ENCODE measurements at regions not wholly inside any gene's neighbourhood (a gene's known extent, or its start where the extent isn't known, plus 50 kb on each side); places are given as distances from the start of the nearest gene placed in this dataset.
"Not testable (repeated sequence)": the region's sequence is repeated elsewhere in the genome, so short reads cannot be mapped to it uniquely, and the experiment has no call there.

- Histone ChIP-seq H3K9me3 (no peaks in the 10 kb centered on the region), H3K4me1 (no peaks in the 10 kb centered on the region), H3K4me3 (ENCODE audit: low read depth, low read length) (no peak overlapping the region), H3K27me3 (no peaks in the 10 kb centered on the region), H3K36me3 (no peaks in the 10 kb centered on the region)
- no peak for DNase-seq
- no peak for TF ChIP-seq CTCF (IDR thresholded peaks at IDR 0.05; ENCODE audit: low read depth, low read length)
Observed at GRCh38 chr4:179344861-179345260, 1902.6 kb upstream of the AGA start.

GRCh38 chr4:179352221-179352620 is 1910.0 kb upstream of the AGA start:
- Histone ChIP-seq H3K4me3 (ENCODE audit: low read depth, low read length) (no peak overlapping the region), H3K9me3 (no peaks in the 10 kb centered on the region), H3K4me1 (no peaks in the 10 kb centered on the region), H3K36me3 (no peaks in the 10 kb centered on the region), H3K27me3 (no peaks in the 10 kb centered on the region)
- DNase-seq: no peak
- no peak for TF ChIP-seq CTCF (IDR thresholded peaks at IDR 0.05; ENCODE audit: low read depth, low read length)

- Histone ChIP-seq H3K4me1 (no peaks in the 10 kb centered on the region), H3K9me3 (no peaks in the 10 kb centered on the region), H3K36me3 (no peaks in the 10 kb centered on the region), H3K27me3 (no peaks in the 10 kb centered on the region), H3K4me3 (ENCODE audit: low read depth, low read length) (no peak overlapping the region)
- no peak for DNase-seq
- no peak for TF ChIP-seq CTCF (IDR thresholded peaks at IDR 0.05; ENCODE audit: low read depth, low read length)
Observed at GRCh38 chr4:179353786-179354185, 1911.5 kb upstream of the AGA start.

GRCh38 chr4:179361978-179362486 is 1919.8 kb upstream of the AGA start:
- TF ChIP-seq CTCF (IDR thresholded peaks at IDR 0.05; ENCODE audit: low read depth, low read length): no peak
- no peak for DNase-seq
- Histone ChIP-seq H3K27me3 (no peaks in the 10 kb centered on the region), H3K4me3 (ENCODE audit: low read depth, low read length) (no peak overlapping the region), H3K4me1 (no peaks in the 10 kb centered on the region), H3K36me3 (no peaks in the 10 kb centered on the region), H3K9me3 (no peaks in the 10 kb centered on the region)

- not testable (repeated sequence) for H3K27me3 ChIP-seq
Observed at GRCh38 chr4:179365932-179366331, 1923.7 kb upstream of the AGA start.

GRCh38 chr4:179372242-179372641 is 1930.0 kb upstream of the AGA start:
- Histone ChIP-seq H3K4me3 (ENCODE audit: low read depth, low read length) (no peak overlapping the region), H3K36me3 (no peaks in the 10 kb centered on the region), H3K9me3 (no peaks in the 10 kb centered on the region), H3K4me1 (no peaks in the 10 kb centered on the region), H3K27me3 (no peaks in the 10 kb centered on the region)
- DNase-seq: no peak
- TF ChIP-seq CTCF (IDR thresholded peaks at IDR 0.05; ENCODE audit: low read depth, low read length): no peak

More at GRCh38 chr4:179365932-179366331, 1923.7 kb upstream of the AGA start:
- H3K4me1 ChIP-seq; H3K4me3 ChIP-seq (ENCODE audit: low read depth, low read length); DNase-seq; H3K9me3 ChIP-seq; H3K36me3 ChIP-seq: not testable (repeated sequence)

GRCh38 chr4:179372746-179373145 is 1930.5 kb upstream of the AGA start:
- DNase-seq: no peak
- TF ChIP-seq CTCF (IDR thresholded peaks at IDR 0.05; ENCODE audit: low read depth, low read length): no peak
- Histone ChIP-seq H3K4me3 (ENCODE audit: low read depth, low read length) (no peak overlapping the region), H3K36me3 (no peaks in the 10 kb centered on the region), H3K9me3 (no peaks in the 10 kb centered on the region), H3K27me3 (no peaks in the 10 kb centered on the region), H3K4me1 (no peaks in the 10 kb centered on the region)

- not testable (repeated sequence) for H3K27me3 ChIP-seq; H3K4me1 ChIP-seq; H3K9me3 ChIP-seq; DNase-seq; H3K4me3 ChIP-seq (ENCODE audit: low read depth, low read length); H3K36me3 ChIP-seq
Observed at GRCh38 chr4:179378847-179379246, 1936.6 kb upstream of the AGA start.
